NCI-H748 (cell line): ENCODE measurements at regions not wholly inside any gene's neighbourhood (a gene's known extent, or its start where the extent isn't known, plus 50 kb on each side); places are given as distances from the start of the nearest gene placed in this dataset.
"Not testable (repeated sequence)": the region's sequence is repeated elsewhere in the genome, so short reads cannot be mapped to it uniquely, and the experiment has no call there.

Source experiments
- DNase-seq: peaks from one replicate; lab custom pipeline; 2025; ENCODE audit not compliant: unreplicated experiment; lab: John Stamatoyannopoulos, UW

DNA sequence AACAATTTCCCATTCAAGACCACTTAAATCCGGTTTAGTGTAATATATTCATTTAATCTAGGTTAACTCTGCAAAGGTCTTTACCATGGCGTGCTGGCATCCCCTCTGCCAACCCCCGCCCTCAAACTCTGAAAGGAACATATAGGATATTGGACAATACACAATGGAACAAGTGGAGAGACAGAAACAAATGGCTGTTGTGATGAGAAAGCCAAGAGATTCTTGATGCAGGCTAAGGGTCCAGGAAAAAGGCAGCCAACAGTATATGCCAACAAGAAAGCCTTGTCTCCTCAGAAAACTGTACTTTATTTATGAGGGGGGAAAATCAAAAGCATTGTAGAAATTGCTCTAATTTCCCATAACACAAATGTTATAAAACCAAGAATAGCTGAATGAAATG is 407.3 kb upstream of the SGCG start:
- DNase-seq: no peak

- peak; percentile 78 for DNase-seq
These were observed 404.2 kb upstream of the SGCG start for GRCh38 chr13:22776394-22777186.

DNA sequence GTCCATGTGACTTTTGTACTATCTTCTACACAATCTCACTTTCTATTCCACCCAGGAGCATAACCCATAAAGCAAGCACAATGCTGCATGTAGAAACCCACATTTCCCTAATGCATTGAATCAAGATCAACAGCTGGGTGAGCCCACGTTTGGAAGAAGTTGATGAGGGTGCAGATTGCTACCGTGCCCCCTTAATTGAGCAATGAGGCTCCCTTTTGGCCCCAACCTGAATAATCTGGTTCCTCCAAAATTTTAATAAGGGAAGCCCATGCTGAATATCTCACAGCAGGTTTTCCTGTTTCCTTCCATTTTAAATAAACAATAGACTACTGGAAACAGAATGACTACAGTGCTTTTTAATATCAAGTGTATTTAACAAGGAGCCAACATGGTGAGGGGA is 403.6 kb upstream of the SGCG start:
- DNase-seq: no peak

GRCh38 chr13:22789027-22789593 is 391.7 kb upstream of the SGCG start:
- no peak for DNase-seq

- DNase-seq: no peak
These were observed 390.9 kb upstream of the SGCG start for GRCh38 chr13:22789916-22790315.

- no peak for DNase-seq
These were observed 387.1 kb upstream of the SGCG start for GRCh38 chr13:22793598-22794134.

DNA sequence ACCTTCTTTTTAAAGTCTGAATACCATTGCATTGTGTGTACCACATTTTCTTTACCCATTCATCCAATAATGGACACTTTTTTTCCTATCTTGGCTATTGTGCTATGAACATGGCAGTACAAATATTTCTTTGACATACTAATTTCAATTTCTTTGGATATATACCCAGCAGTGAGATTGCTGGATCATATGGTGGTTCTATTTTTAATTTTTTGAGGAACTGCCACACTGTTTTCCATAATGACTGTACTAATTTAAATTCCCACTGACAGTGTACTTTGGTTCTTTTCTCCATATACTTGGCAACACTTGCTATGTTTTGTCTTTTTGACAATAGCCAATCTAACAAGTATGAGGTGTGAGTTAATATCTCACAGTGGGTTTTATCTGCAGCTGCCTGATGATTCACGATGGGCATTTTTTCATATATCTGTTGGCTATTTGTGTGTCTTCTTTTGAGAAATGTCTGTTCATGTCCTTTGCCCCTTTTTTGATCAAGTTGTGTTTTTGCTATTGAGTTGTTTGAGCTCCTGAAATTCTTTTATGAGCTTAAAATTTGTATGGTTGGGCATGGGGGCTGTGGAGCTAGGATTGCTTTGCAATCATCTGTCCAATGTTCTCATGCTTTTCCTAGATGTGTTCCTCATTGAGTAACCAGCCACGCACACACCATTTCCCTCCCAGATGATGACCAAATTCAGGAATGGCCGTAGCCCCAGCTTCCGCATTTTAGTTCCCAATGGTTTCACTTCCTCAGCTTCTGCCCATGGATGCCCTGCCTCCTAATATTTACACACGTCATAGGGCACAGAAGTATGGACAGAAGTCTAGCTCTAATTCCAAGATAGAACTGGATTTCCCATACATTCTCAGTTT is 380.0 kb upstream of the SGCG start:
- no peak for DNase-seq

DNA sequence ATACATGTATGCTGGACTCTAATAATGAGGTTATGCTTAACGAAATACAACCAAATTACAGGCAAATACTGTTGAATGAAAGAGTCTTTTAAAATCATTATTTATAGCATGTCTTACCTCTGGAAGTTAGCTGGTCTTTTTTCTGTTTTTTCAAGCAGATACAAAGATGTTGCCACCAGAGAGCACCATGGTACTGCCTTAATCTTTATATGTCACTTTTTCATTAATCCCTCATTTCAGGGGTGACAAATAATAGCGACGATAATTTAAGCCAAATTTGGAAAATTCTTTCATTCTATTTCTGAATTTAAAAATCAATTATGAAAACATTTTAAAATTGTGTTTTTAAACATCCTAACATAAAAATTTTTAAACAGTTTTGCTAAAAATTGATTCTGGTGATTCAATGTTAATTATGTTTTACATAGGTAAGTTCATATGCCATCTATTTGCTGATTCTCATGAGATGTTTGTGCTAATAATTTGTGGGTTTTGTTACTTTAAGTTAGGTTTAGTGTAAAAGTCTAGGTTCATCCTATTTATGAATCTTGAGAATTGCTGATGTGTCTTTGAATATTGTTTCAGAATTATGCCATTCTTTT is 379.3 kb upstream of the SGCG start:
- peak; percentile 56 for DNase-seq

DNA sequence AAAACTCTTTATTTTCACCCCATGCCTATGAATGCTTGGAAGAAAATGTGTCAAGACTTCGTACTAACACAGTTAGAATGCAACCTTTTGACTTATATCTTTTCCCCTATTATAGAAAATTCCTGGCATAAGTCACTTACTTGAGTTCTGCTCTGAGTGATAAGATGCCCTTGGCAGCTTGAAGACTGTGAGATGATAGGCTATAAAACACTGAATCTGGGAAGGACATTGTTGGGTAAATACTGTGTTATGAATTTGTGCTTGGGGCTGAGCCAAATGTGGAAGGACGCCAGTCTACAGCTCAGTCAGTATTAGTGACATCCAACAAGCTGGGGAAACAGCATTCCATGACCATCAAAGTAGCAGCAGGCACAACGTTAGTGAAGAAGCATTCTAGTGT is 368.0 kb upstream of the SGCG start:
- DNase-seq: no peak

GRCh38 chr13:22813531-22814377 is 367.0 kb upstream of the SGCG start:
- not testable (repeated sequence) for DNase-seq

DNA sequence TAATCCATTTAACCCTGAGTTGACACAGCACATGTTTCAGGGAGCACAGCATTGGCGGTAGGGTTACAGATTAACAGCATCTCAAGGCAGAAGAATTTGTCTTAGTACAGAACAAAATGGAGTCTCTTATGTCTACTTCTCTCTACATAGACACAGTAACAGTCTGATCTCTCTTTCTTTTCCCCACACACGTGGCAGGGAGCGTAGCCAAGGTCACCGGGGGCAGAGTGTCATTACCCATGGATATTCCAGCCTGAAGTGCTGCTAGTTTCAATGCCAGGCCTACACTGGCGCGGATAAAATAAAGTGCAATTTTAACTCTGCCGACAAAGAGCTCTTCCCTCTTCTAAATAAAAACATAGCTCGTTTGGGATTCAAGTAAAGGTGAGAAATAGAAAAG is 366.3 kb upstream of the SGCG start:
- DNase-seq: not testable (repeated sequence)

GRCh38 chr13:22821589-22821988 is 359.2 kb upstream of the SGCG start:
- no peak for DNase-seq

- no peak for DNase-seq
These were observed 355.6 kb upstream of the SGCG start for GRCh38 chr13:22825186-22825585.

DNA sequence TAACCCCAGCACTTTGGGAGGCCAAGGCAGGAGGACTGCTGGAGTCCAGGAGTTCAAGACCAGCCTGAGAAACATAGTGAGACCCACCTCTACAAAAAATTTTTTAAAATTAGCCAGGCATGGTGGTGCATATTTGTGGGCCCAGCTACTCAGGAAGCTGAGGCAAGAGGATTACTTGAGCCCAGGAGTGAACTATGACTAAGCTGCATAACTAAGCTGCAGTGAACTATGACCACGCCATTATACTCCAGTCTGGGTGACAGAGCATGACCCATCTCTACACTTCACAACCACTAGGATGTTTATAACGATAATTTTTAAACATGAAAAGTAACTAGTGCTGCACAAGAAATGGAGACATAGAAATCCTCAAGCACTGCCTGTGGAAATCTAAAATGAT is 352.7 kb upstream of the SGCG start:
- no peak for DNase-seq

- DNase-seq: no peak
These were observed 344.3 kb upstream of the SGCG start for GRCh38 chr13:22836475-22836874.

DNA sequence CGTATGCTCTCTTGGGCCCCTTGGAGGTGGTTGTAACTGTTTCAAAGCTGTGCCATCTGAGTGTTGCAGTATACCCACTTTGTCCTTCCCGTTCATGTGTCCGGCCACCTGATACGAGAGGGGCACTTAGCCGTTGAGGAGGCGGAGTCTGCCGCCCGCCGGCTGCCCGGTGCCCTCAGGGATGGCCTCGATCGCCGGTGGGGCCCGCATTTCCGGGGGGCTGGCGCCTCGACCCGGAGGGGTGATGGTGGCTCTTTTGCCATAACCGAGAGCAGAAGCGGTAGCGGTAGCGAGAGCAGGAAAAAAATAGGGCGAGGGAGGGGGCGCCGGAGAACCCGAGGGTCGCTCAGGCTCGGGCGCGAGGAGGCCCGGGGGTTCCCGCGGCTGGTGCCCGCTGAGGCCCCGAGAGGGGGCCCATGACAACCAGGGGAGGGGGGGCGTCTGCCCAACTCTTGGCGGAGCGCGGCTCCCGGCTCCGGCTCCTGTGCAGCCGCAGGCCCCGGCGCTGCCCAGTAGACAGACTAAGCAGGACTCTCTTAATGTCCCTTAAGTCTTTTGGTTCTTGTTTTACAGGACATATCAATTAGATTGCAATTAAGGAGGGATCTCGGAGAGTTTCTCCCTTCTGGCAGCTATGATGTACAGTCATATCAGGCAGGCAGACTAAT is 342.7 kb upstream of the SGCG start:
- no peak for DNase-seq

- no peak for DNase-seq
These were observed 340.9 kb upstream of the SGCG start for GRCh38 chr13:22839603-22840530.

DNA sequence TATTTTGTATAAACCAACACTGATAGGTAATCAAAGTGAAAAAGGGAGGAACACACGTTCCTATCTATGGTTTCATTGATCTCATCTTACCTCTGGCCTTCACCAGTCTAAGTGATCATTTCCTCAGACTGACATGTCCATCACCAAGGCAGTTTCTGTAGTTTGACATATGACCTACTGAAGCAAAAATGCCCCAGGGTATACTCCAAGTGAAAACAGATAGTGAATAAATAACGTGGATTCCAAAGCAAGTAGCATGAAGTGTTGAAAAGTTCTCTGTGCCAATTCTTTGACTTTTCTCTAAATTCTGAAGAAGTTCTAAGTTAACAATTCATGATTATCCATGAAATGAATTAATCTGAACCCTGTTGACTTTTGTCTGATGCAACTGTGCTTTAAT is 334.2 kb upstream of the SGCG start:
- DNase-seq: no peak
